ENCODE measurements at regions not wholly inside any gene's neighbourhood (a gene's known extent, or its start where the extent isn't known, plus 50 kb on each side); places are given as distances from the start of the nearest gene placed in this dataset.

GRCh38 chr10:131726967-131727366, 173.8 kb upstream of the PPP2R2D start:
- Histone ChIP-seq H3K9me3 (ENCODE audit: control insufficient read depth, low read length) (no peaks in the 10 kb centered on the region), H3K27ac (ENCODE audit: insufficient read depth, low read depth, low read length, poor library complexity, severe bottlenecking) (no peak overlapping the region), H3K27me3 (ENCODE audit: control insufficient read depth, insufficient read depth, low read length, poor library complexity, severe bottlenecking) (peaks cover 11% of the 10 kb centered on the region), H3K36me3 (ENCODE audit: control insufficient read depth, insufficient read depth, low read length) (no peaks in the 10 kb centered on the region), H3K4me1 (ENCODE audit: control insufficient read depth, insufficient read depth, low read length) (peaks cover 11% of the 10 kb centered on the region), H3K4me3 (ENCODE audit: insufficient read depth, low read depth, low read length) (no peak overlapping the region)
- 86 to 89% methylated on average over 14 of the region's 14 CpGs for WGBS, 2 experiments

GRCh38 chr10:131727560-131727959, 173.2 kb upstream of the PPP2R2D start:
- Histone ChIP-seq H3K36me3 (ENCODE audit: control insufficient read depth, insufficient read depth, low read length) (no peaks in the 10 kb centered on the region), H3K27me3 (ENCODE audit: control insufficient read depth, insufficient read depth, low read length, poor library complexity, severe bottlenecking) (peaks cover 11% of the 10 kb centered on the region), H3K4me3 (ENCODE audit: insufficient read depth, low read depth, low read length) (no peak overlapping the region), H3K27ac (ENCODE audit: insufficient read depth, low read depth, low read length, poor library complexity, severe bottlenecking) (no peak overlapping the region), H3K4me1 (ENCODE audit: control insufficient read depth, insufficient read depth, low read length) (peaks cover 11% of the 10 kb centered on the region), H3K9me3 (ENCODE audit: control insufficient read depth, low read length) (no peaks in the 10 kb centered on the region)
- 95 to 96% methylated on average over 12 of the region's 12 CpGs for WGBS, 2 experiments

- Histone ChIP-seq H3K4me3 (ENCODE audit: insufficient read depth, low read depth, low read length) (no peak overlapping the region), H3K4me1 (ENCODE audit: control insufficient read depth, insufficient read depth, low read length) (peaks cover 11% of the 10 kb centered on the region), H3K9me3 (ENCODE audit: control insufficient read depth, low read length) (no peaks in the 10 kb centered on the region), H3K36me3 (ENCODE audit: control insufficient read depth, insufficient read depth, low read length) (no peaks in the 10 kb centered on the region), H3K27ac (ENCODE audit: insufficient read depth, low read depth, low read length, poor library complexity, severe bottlenecking) (no peak overlapping the region), H3K27me3 (ENCODE audit: control insufficient read depth, insufficient read depth, low read length, poor library complexity, severe bottlenecking) (peaks cover 11% of the 10 kb centered on the region)
- WGBS, 2 experiments, result 88 to 89% methylated on average over 15 to 16 of the region's 16 CpGs
Measured at GRCh38 chr10:131728286-131729228, 172.3 kb upstream of the PPP2R2D start.

GRCh38 chr10:131729361-131729760, 171.4 kb upstream of the PPP2R2D start:
- peaks cover 11% of the 10 kb centered on the region for H3K4me1 ChIP-seq (ENCODE audit: control insufficient read depth, insufficient read depth, low read length)
- H3K4me3 ChIP-seq (ENCODE audit: insufficient read depth, low read depth, low read length), result no peak overlapping the region
- H3K9me3 ChIP-seq (ENCODE audit: control insufficient read depth, low read length), result no peaks in the 10 kb centered on the region
- peaks cover 11% of the 10 kb centered on the region for H3K27me3 ChIP-seq (ENCODE audit: control insufficient read depth, insufficient read depth, low read length, poor library complexity, severe bottlenecking)
- 87 to 88% methylated on average over 6 of the region's 6 CpGs for WGBS, 2 experiments
- no peak overlapping the region for H3K27ac ChIP-seq (ENCODE audit: insufficient read depth, low read depth, low read length, poor library complexity, severe bottlenecking)
- H3K36me3 ChIP-seq (ENCODE audit: control insufficient read depth, insufficient read depth, low read length), result no peaks in the 10 kb centered on the region

GRCh38 chr10:131729938-131730660, 170.7 kb upstream of the PPP2R2D start:
- H3K9me3 ChIP-seq (ENCODE audit: control insufficient read depth, low read length), result no peaks in the 10 kb centered on the region
- no peaks in the 10 kb centered on the region for H3K36me3 ChIP-seq (ENCODE audit: control insufficient read depth, insufficient read depth, low read length)
- H3K27me3 ChIP-seq (ENCODE audit: control insufficient read depth, insufficient read depth, low read length, poor library complexity, severe bottlenecking), result peaks cover 11% of the 10 kb centered on the region
- no peak overlapping the region for H3K4me3 ChIP-seq (ENCODE audit: insufficient read depth, low read depth, low read length)
- H3K4me1 ChIP-seq (ENCODE audit: control insufficient read depth, insufficient read depth, low read length), result peaks cover 11% of the 10 kb centered on the region
- no peak overlapping the region for H3K27ac ChIP-seq (ENCODE audit: insufficient read depth, low read depth, low read length, poor library complexity, severe bottlenecking)
- WGBS, 2 experiments, result 88 to 93% methylated on average over 13 to 14 of the region's 14 CpGs

GRCh38 chr10:131730771-131731497, 169.9 kb upstream of the PPP2R2D start:
- WGBS, 2 experiments, result 96% methylated on average over 18 of the region's 18 CpGs
- Histone ChIP-seq H3K27me3 (ENCODE audit: control insufficient read depth, insufficient read depth, low read length, poor library complexity, severe bottlenecking) (peaks cover 11% of the 10 kb centered on the region), H3K36me3 (ENCODE audit: control insufficient read depth, insufficient read depth, low read length) (no peaks in the 10 kb centered on the region), H3K4me3 (ENCODE audit: insufficient read depth, low read depth, low read length) (no peak overlapping the region), H3K4me1 (ENCODE audit: control insufficient read depth, insufficient read depth, low read length) (peaks cover 11% of the 10 kb centered on the region), H3K27ac (ENCODE audit: insufficient read depth, low read depth, low read length, poor library complexity, severe bottlenecking) (no peak overlapping the region), H3K9me3 (ENCODE audit: control insufficient read depth, low read length) (no peaks in the 10 kb centered on the region)

GRCh38 chr10:131731780-131732630, 168.8 kb upstream of the PPP2R2D start:
- WGBS, 2 experiments, result 93 to 94% methylated on average over 9 of the region's 9 CpGs
- H3K4me3 ChIP-seq (ENCODE audit: insufficient read depth, low read depth, low read length), result no peak overlapping the region
- H3K36me3 ChIP-seq (ENCODE audit: control insufficient read depth, insufficient read depth, low read length), result no peaks in the 10 kb centered on the region

GRCh38 chr10:131732631-131733127, 168.1 kb upstream of the PPP2R2D start:
- WGBS, 2 experiments, result 96 to 97% methylated on average over 5 of the region's 5 CpGs
- Histone ChIP-seq H3K4me1 (ENCODE audit: control insufficient read depth, insufficient read depth, low read length) (peaks cover 7% of the 10 kb centered on the region), H3K9me3 (ENCODE audit: control insufficient read depth, low read length) (no peaks in the 10 kb centered on the region), H3K27me3 (ENCODE audit: control insufficient read depth, insufficient read depth, low read length, poor library complexity, severe bottlenecking) (peaks cover 9% of the 10 kb centered on the region), H3K4me3 (ENCODE audit: insufficient read depth, low read depth, low read length) (no peak overlapping the region), H3K27ac (ENCODE audit: insufficient read depth, low read depth, low read length, poor library complexity, severe bottlenecking) (no peak overlapping the region), H3K36me3 (ENCODE audit: control insufficient read depth, insufficient read depth, low read length) (no peaks in the 10 kb centered on the region)

More at GRCh38 chr10:131731780-131732630, 168.8 kb upstream of the PPP2R2D start:
- peaks cover 11% of the 10 kb centered on the region for H3K27me3 ChIP-seq (ENCODE audit: control insufficient read depth, insufficient read depth, low read length, poor library complexity, severe bottlenecking)
- no peaks in the 10 kb centered on the region for H3K9me3 ChIP-seq (ENCODE audit: control insufficient read depth, low read length)
- peaks cover 7% of the 10 kb centered on the region for H3K4me1 ChIP-seq (ENCODE audit: control insufficient read depth, insufficient read depth, low read length)
- H3K27ac ChIP-seq (ENCODE audit: insufficient read depth, low read depth, low read length, poor library complexity, severe bottlenecking), result no peak overlapping the region

GRCh38 chr10:131733596-131733995, 167.2 kb upstream of the PPP2R2D start:
- 89% methylated on average over 10 of the region's 10 CpGs for WGBS, 2 experiments
- Histone ChIP-seq H3K27me3 (ENCODE audit: control insufficient read depth, insufficient read depth, low read length, poor library complexity, severe bottlenecking) (no peaks in the 10 kb centered on the region), H3K9me3 (ENCODE audit: control insufficient read depth, low read length) (no peaks in the 10 kb centered on the region), H3K36me3 (ENCODE audit: control insufficient read depth, insufficient read depth, low read length) (no peaks in the 10 kb centered on the region), H3K27ac (ENCODE audit: insufficient read depth, low read depth, low read length, poor library complexity, severe bottlenecking) (no peak overlapping the region), H3K4me3 (ENCODE audit: insufficient read depth, low read depth, low read length) (no peak overlapping the region), H3K4me1 (ENCODE audit: control insufficient read depth, insufficient read depth, low read length) (peaks cover 7% of the 10 kb centered on the region)
